H1 (cell line): ENCODE measurements at regions not wholly inside any gene's neighbourhood (a gene's known extent, or its start where the extent isn't known, plus 50 kb on each side); places are given as distances from the start of the nearest gene placed in this dataset.

Experiments used
- CTCF ChIA-PET: fragments of 300-600 bp; sonication (Branson Sonifier 250); formaldehyde crosslinking; loops from one replicate; lab custom pipeline; 2021; ENCODE audit not compliant: partially characterized antibody; lab: Charles Lee
- POLR2A ChIA-PET: fragments of 300-600 bp; sonication (Branson Sonifier 250); formaldehyde crosslinking; loops from one replicate; lab custom pipeline; 2021; ENCODE audit warnings: inconsistent platforms; ENCODE audit not compliant: partially characterized antibody; lab: Charles Lee
- DNase-seq, 2 experiments: peaks; one replicate each; pipeline versions ENCODE4 v3.0.0 to v3.0.0-alpha.2; 2010 to 2022; ENCODE audit warnings: low spot score in 2 of 2, low read depth in 1 of 2, mixed read lengths in 1 of 2
- FAIRE-seq: peaks from 2 replicates; lab custom pipeline; 2011; peaks lifted over from hg19 to GRCh38; lab: Jason Lieb, UNC
- H2AFZ ChIP-seq: 2 replicates; pipeline ENCODE4 v1.8.1; 2012; ENCODE audit warnings: low read length, inconsistent platforms
- H2AK5ac ChIP-seq: 2 replicates; pipeline ENCODE4 v1.6.1; 2013; ENCODE audit warnings: low read depth, low read length
- H2BK120ac ChIP-seq: replicated peaks from 2 replicates; pipeline ENCODE3; 2013; ENCODE audit warnings: low read depth, low read length, inconsistent platforms
- H2BK12ac ChIP-seq: 2 replicates; pipeline ENCODE4 v1.6.1; 2013; ENCODE audit warnings: low read depth, low read length
- H2BK15ac ChIP-seq: 2 replicates; pipeline ENCODE4 v1.6.1; 2013; ENCODE audit warnings: low read length
- H2BK20ac ChIP-seq: 2 replicates; pipeline ENCODE4 v1.6.1; 2013; ENCODE audit warnings: low read length
- H2BK5ac ChIP-seq: 2 replicates; pipeline ENCODE4 v1.6.1; 2013; ENCODE audit warnings: low read depth, low read length
- H3K14ac ChIP-seq: 2 replicates; pipeline ENCODE4 v1.6.1; 2013; ENCODE audit warnings: inconsistent platforms; ENCODE audit not compliant: insufficient read length
- H3K18ac ChIP-seq: 2 replicates; pipeline ENCODE4 v1.6.1; 2013; ENCODE audit warnings: low read length; ENCODE audit errors: extremely low read depth
- H3K23ac ChIP-seq: 2 replicates; pipeline ENCODE4 v1.6.1; 2013; ENCODE audit warnings: inconsistent platforms; ENCODE audit not compliant: insufficient read length
- H3K23me2 ChIP-seq: 2 replicates; pipeline ENCODE4 v1.6.1; 2013; ENCODE audit warnings: low read depth, low read length
- H3K27ac ChIP-seq: 2 replicates; pipeline ENCODE4 v1.6.1; 2011; ENCODE audit warnings: low read depth, low read length, inconsistent platforms
- H3K27me3 ChIP-seq, 4 experiments: replicated peaks in 1 of 4; 1 replicate in 1 of 4; 2 replicates in 3 of 4; pipeline versions ENCODE4 v1.6.1 to v1.8.1; 2011 to 2013; ENCODE audit warnings: low read length in 3 of 4, mild to moderate bottlenecking in 3 of 4, inconsistent platforms in 2 of 4, mixed read lengths in 2 of 4, moderate library complexity in 1 of 4; ENCODE audit not compliant: control insufficient read depth in 3 of 4, insufficient read depth in 3 of 4; ENCODE audit errors: extremely low read depth in 1 of 4
- H3K36me3 ChIP-seq, 4 experiments: 2 replicates each; pipeline versions ENCODE4 v1.6.1 to v1.8.1; 2011 to 2013; ENCODE audit warnings: mild to moderate bottlenecking in 4 of 4, low read length in 3 of 4, moderate library complexity in 2 of 4, control low read depth in 1 of 4, inconsistent platforms in 1 of 4; ENCODE audit not compliant: insufficient read depth in 4 of 4, control insufficient read depth in 2 of 4
- H3K4ac ChIP-seq: replicated peaks from 2 replicates; pipeline ENCODE3; 2013; ENCODE audit warnings: low read length, low read depth, mixed read lengths, inconsistent platforms; ENCODE audit not compliant: insufficient read length
- H3K4me1 ChIP-seq, 4 experiments: replicated peaks in 1 of 4; 1 replicate in 1 of 4; 2 replicates in 3 of 4; pipeline versions ENCODE4 v1.6.1 to v1.8.1; 2011 to 2013; ENCODE audit warnings: low read length in 3 of 4, inconsistent platforms in 2 of 4, mixed read lengths in 1 of 4; ENCODE audit not compliant: insufficient read depth in 4 of 4, control insufficient read depth in 3 of 4
- H3K4me2 ChIP-seq, 2 experiments: 2 replicates each; pipeline versions ENCODE4 v1.6.1 to v1.8.1; 2011 to 2013; ENCODE audit warnings: low read depth in 2 of 2, low read length in 2 of 2, control low read depth in 1 of 2, inconsistent platforms in 1 of 2, mild to moderate bottlenecking in 1 of 2; ENCODE audit not compliant: insufficient read depth in 1 of 2
- H3K4me3 ChIP-seq, 4 experiments: fragments of 200-600, 300-600 bp in 1 of 4; sonication (generic), shearing (Covaris generic), sonication (Bioruptor Twin) in 1 of 4; 2 replicates each; pipeline versions ENCODE4 v1.5.1 to v1.8.1; 2011 to 2016; ENCODE audit warnings: low read length in 4 of 4, low read depth in 3 of 4, control low read depth in 2 of 4, inconsistent platforms in 2 of 4, mild to moderate bottlenecking in 2 of 4, mixed read lengths in 1 of 4, moderate library complexity in 1 of 4; ENCODE audit not compliant: insufficient read depth in 2 of 4; ENCODE audit errors: extremely low read depth in 1 of 4
- H3K56ac ChIP-seq: replicated peaks from 2 replicates; pipeline ENCODE3; 2013; ENCODE audit warnings: low read depth, mild to moderate bottlenecking, mixed read lengths, low read length, inconsistent platforms; ENCODE audit not compliant: insufficient read length
- H3K79me1 ChIP-seq: 2 replicates; pipeline ENCODE4 v1.6.1; 2013; ENCODE audit warnings: low read depth, low read length, control low read depth
- H3K79me2 ChIP-seq, 2 experiments: 2 replicates each; pipeline versions ENCODE4 v1.6.1 to v1.8.1; 2012 to 2013; ENCODE audit warnings: low read length in 2 of 2, mild to moderate bottlenecking in 2 of 2, inconsistent platforms in 1 of 2; ENCODE audit not compliant: insufficient read depth in 2 of 2, control insufficient read depth in 1 of 2
- H3K9ac ChIP-seq, 4 experiments: replicated peaks in 1 of 4; 1 replicate in 1 of 4; 2 replicates in 3 of 4; pipeline versions ENCODE4 v1.6.1 to v1.8.1; 2011 to 2013; ENCODE audit warnings: low read depth in 3 of 4, low read length in 3 of 4, control low read depth in 2 of 4, mild to moderate bottlenecking in 2 of 4, moderate library complexity in 2 of 4, inconsistent platforms in 1 of 4; ENCODE audit errors: extremely low read depth in 1 of 4
- H3K9me3 ChIP-seq, 2 experiments: 2 replicates each; pipeline versions ENCODE4 v1.6.1 to v1.8.1; 2012 to 2013; ENCODE audit warnings: mild to moderate bottlenecking in 2 of 2, moderate library complexity in 2 of 2, control low read depth in 1 of 2, inconsistent platforms in 1 of 2, low read depth in 1 of 2, low read length in 1 of 2, mixed read lengths in 1 of 2; ENCODE audit not compliant: insufficient read depth in 2 of 2
- H4K20me1 ChIP-seq, 2 experiments: replicated peaks in 1 of 2; 2 replicates each; pipeline versions ENCODE3 to v1.8.1; 2011 to 2013; ENCODE audit warnings: inconsistent platforms in 2 of 2, low read length in 2 of 2, mild to moderate bottlenecking in 1 of 2; ENCODE audit not compliant: insufficient read depth in 2 of 2, control insufficient read depth in 1 of 2
- H4K5ac ChIP-seq: 2 replicates; pipeline ENCODE4 v1.6.1; 2013; ENCODE audit warnings: low read length, low read depth, mixed read lengths, inconsistent platforms; ENCODE audit not compliant: insufficient read length
- H4K8ac ChIP-seq: 2 replicates; pipeline ENCODE4 v1.8.0; 2013; ENCODE audit warnings: mild to moderate bottlenecking, moderate library complexity, low read length, inconsistent platforms; ENCODE audit not compliant: insufficient read depth; ENCODE audit errors: extremely low read depth
- H4K91ac ChIP-seq: replicated peaks from 2 replicates; pipeline ENCODE3; 2013; ENCODE audit warnings: low read length, mixed read lengths, inconsistent platforms; ENCODE audit not compliant: insufficient read length
- CBX8 ChIP-seq: fragments of 300-800, 300-1000 bp; sonication (generic); IDR thresholded peaks from 2 replicates; pipeline ENCODE4 v1.7.1; 2016; ENCODE audit warnings: low read depth, low read length, borderline replicate concordance
- CTCF ChIP-seq, 3 experiments: IDR thresholded peaks; 1 replicate in 2 of 3; 2 replicates in 1 of 3; pipeline versions ENCODE4 v1.5.1 to v1.6.1; 2011; ENCODE audit warnings: low read length in 3 of 3, mild to moderate bottlenecking in 3 of 3, inconsistent platforms in 2 of 3, low read depth in 1 of 3, moderate library complexity in 1 of 3; ENCODE audit not compliant: insufficient read depth in 1 of 3; ENCODE audit errors: control extremely low read depth in 1 of 3
- E2F6 ChIP-seq: IDR thresholded peaks from 2 replicates; pipeline ENCODE4 v1.6.1; 2012; ENCODE audit warnings: inconsistent platforms
- EZH2 ChIP-seq: fragments of 200-600 bp; sonication (generic); IDR thresholded peaks from 2 replicates; pipeline ENCODE4 v1.7.1; 2012; ENCODE audit warnings: low read depth, mild to moderate bottlenecking, moderate library complexity, low read length, inconsistent platforms; ENCODE audit not compliant: severe bottlenecking
- JUN ChIP-seq: IDR thresholded peaks from 2 replicates; pipeline ENCODE4 v1.6.1; 2011; ENCODE audit warnings: low read depth, mild to moderate bottlenecking, improper control_type of control experiment, low read length
- SP1 ChIP-seq: IDR thresholded peaks from 2 replicates; pipeline ENCODE4 v1.6.1; 2011; ENCODE audit warnings: low read depth, low read length

GRCh38 chr1:65489481-65489880 lies 69.0 kb downstream of the LEPR start:
- no peak for TF ChIP-seq CBX8
- no peak for TF ChIP-seq SP1
- TF ChIP-seq JUN: no peak
- TF ChIP-seq E2F6: no peak
- no peak for TF ChIP-seq CTCF (IDR thresholded peaks at IDR 0.05; ENCODE audit: control extremely low read depth in 1 of 3, insufficient read depth in 1 of 3, low read depth in 1 of 3, low read length in 3 of 3)
- TF ChIP-seq EZH2: no peak
- Histone ChIP-seq H2AK5ac (no peak overlapping the region), H2BK120ac (no peak overlapping the region), H3K56ac (no peak overlapping the region), H3K4ac (no peak overlapping the region), H4K5ac (no peak overlapping the region), H3K79me2 (no peaks in the 10 kb centered on the region), H3K23me2 (no peaks in the 10 kb centered on the region), H3K23ac (no peak overlapping the region), H3K27ac (no peak overlapping the region), H3K18ac (no peak overlapping the region), H3K9me3 (no peaks in the 10 kb centered on the region), H3K79me1 (no peaks in the 10 kb centered on the region), H4K8ac (no peak overlapping the region), H3K36me3 (no peaks in the 10 kb centered on the region), H4K91ac (no peak overlapping the region), H2AFZ (no peak overlapping the region), H2BK15ac (no peak overlapping the region), H2BK5ac (no peak overlapping the region), H2BK20ac (no peak overlapping the region), H3K4me2 (no peak overlapping the region), H3K4me3 (no peak overlapping the region), H3K27me3 (no peaks in the 10 kb centered on the region; a peak in 1 of 7 replicates), H2BK12ac (no peak overlapping the region), H3K9ac (no peak overlapping the region), H4K20me1 (no peaks in the 10 kb centered on the region), H3K14ac (no peak overlapping the region), H3K4me1 (no peaks in the 10 kb centered on the region)
- DNase-seq (no peak), FAIRE-seq (no peak)
- POLR2A ChIA-PET: no interaction called here
- CTCF ChIA-PET: interaction anchor here (0.6 to 1.3 kb wide), 2 partner anchors 9 to 754 kb away, joined by 3 read pairs; no protein-coding TSS in a partner anchor
